Cardiac muscle cell (in vitro differentiated cells and primary cell): ENCODE measurements at regions not wholly inside any gene's neighbourhood (a gene's known extent, or its start where the extent isn't known, plus 50 kb on each side); places are given as distances from the start of the nearest gene placed in this dataset.

ENCODE experiments used
- DNase-seq, 2 donors: peaks; one replicate each; pipeline versions ENCODE4 v3.0.0 to v3.0.0-alpha.2; 2010 to 2017; ENCODE audit warnings: low read depth in 1 of 2, low spot score in 1 of 2
- H3K27ac ChIP-seq: fragments of 200-600 bp; sonication (generic); 2 replicates; pipeline ENCODE4 v1.5.1; 2016
- H3K27me3 ChIP-seq: fragments of 200-600 bp; sonication (generic); 2 replicates; pipeline ENCODE4 v1.6.0; 2016; ENCODE audit warnings: control low read depth
- H3K36me3 ChIP-seq: fragments of 200-600 bp; sonication (generic); 2 replicates; pipeline ENCODE4 v1.5.1; 2016; ENCODE audit warnings: control low read depth
- H3K4me1 ChIP-seq: fragments of 200-600 bp; sonication (generic); 2 replicates; pipeline ENCODE4 v1.8.1; 2017; ENCODE audit warnings: low read depth, mild to moderate bottlenecking, mixed run types
- H3K4me3 ChIP-seq: fragments of 200-600 bp; sonication (generic); 2 replicates; pipeline ENCODE4 v1.5.1; 2016; ENCODE audit warnings: mild to moderate bottlenecking
- H3K9me3 ChIP-seq: fragments of 200-600 bp; sonication (generic); 2 replicates; pipeline ENCODE4 v1.5.1; 2017; ENCODE audit warnings: low read depth, mild to moderate bottlenecking, control low read depth
- TF ChIP-seq, protein P1 (sequence below): IDR thresholded peaks from 2 replicates; pipeline ENCODE4 v1.5.1; 2012; ENCODE audit warnings: low read depth, mild to moderate bottlenecking, low read length

GRCh38 chr15:35633677-35634076 lies 87.7 kb upstream of the DPH6 start:
- Histone ChIP-seq H3K27me3 (no peaks in the 10 kb centered on the region), H3K9me3 (no peaks in the 10 kb centered on the region), H3K36me3 (no peaks in the 10 kb centered on the region), H3K4me1 (no peaks in the 10 kb centered on the region), H3K4me3 (no peak overlapping the region), H3K27ac (no peak overlapping the region)
- DNase-seq: no peak
- TF ChIP-seq, protein P1, sequence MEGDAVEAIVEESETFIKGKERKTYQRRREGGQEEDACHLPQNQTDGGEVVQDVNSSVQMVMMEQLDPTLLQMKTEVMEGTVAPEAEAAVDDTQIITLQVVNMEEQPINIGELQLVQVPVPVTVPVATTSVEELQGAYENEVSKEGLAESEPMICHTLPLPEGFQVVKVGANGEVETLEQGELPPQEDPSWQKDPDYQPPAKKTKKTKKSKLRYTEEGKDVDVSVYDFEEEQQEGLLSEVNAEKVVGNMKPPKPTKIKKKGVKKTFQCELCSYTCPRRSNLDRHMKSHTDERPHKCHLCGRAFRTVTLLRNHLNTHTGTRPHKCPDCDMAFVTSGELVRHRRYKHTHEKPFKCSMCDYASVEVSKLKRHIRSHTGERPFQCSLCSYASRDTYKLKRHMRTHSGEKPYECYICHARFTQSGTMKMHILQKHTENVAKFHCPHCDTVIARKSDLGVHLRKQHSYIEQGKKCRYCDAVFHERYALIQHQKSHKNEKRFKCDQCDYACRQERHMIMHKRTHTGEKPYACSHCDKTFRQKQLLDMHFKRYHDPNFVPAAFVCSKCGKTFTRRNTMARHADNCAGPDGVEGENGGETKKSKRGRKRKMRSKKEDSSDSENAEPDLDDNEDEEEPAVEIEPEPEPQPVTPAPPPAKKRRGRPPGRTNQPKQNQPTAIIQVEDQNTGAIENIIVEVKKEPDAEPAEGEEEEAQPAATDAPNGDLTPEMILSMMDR: no peak

DNA sequence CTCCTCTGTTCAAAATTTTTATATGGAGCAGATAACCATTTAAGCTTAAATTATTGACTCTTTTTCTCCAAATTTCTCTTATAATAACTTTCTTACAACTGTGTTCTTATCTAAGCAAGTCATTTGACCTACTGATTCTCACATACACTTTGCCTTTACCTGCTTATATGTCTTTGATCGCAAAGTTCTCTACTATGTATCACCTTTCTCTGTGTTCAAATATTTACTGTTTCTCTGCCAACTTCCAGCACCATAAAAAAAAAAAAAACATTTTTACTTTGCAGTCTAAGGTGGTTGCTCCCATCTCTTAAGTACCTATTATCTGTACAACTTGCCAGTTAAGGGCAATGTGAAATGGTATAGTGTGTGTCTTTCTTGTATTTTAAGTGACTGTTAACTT lies 100.8 kb upstream of the DPH6 start:
- Histone ChIP-seq H3K36me3 (no peaks in the 10 kb centered on the region), H3K4me1 (no peaks in the 10 kb centered on the region), H3K9me3 (no peaks in the 10 kb centered on the region), H3K27ac (no peak overlapping the region), H3K4me3 (no peak overlapping the region), H3K27me3 (no peaks in the 10 kb centered on the region)
- DNase-seq: no peak
- TF ChIP-seq, protein P1: no peak

GRCh38 chr15:35647303-35647702 lies 101.3 kb upstream of the DPH6 start:
- no peak overlapping the region for H3K27ac ChIP-seq

DNA sequence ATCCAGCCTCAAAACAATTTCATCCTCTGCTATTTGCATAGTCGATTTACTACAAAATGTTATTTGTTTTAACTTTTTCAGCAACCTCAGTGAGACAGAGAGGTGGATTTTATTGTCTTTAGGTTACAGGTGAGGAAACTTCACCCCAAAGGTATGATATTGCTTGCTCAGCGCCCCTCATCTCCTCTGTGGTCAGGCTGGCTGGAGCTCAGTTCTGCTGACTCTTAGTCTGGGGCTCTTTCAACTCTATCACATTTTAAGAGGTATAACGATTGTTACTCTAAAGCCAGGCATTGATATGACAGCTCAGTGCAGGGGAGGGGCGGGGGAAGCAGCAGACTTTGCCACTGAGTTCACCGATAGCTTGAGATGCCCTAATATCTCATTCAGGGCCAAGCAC lies 103.0 kb upstream of the DPH6 start:
- Histone ChIP-seq H3K36me3 (no peaks in the 10 kb centered on the region), H3K27me3 (no peaks in the 10 kb centered on the region), H3K4me1 (no peaks in the 10 kb centered on the region), H3K27ac (no peak overlapping the region), H3K9me3 (no peaks in the 10 kb centered on the region), H3K4me3 (no peak overlapping the region)
- TF ChIP-seq, protein P1: no peak
- DNase-seq: no peak

More at GRCh38 chr15:35647303-35647702, 101.3 kb upstream of the DPH6 start:
- TF ChIP-seq, protein P1: no peak
- H3K36me3 ChIP-seq: no peaks in the 10 kb centered on the region
- H3K9me3 ChIP-seq: no peaks in the 10 kb centered on the region
- no peaks in the 10 kb centered on the region for H3K4me1 ChIP-seq
- DNase-seq: no peak
- no peak overlapping the region for H3K4me3 ChIP-seq
- H3K27me3 ChIP-seq: no peaks in the 10 kb centered on the region

DNA sequence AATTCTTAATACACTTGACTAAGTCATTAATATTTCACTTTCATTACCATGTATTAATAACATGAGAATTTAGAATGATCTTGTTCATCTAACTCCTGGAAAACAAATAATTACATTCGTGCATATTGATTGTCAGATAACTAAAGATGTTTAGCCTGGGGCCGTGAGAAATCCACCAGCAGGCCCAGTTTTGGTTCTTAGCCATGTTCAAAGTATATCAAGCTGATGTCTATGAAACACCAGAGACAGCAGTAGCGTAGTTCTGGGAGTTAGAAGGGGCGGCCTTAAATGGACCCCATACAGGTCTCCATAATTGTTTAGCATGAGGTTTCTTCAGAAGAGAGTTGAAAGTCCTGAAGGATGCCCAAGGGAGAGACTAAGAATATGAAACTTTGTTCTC lies 103.6 kb upstream of the DPH6 start:
- no peaks in the 10 kb centered on the region for H3K36me3 ChIP-seq
- TF ChIP-seq, protein P1: no peak

GRCh38 chr15:35654332-35654731 lies 108.4 kb upstream of the DPH6 start:
- no peaks in the 10 kb centered on the region for H3K9me3 ChIP-seq
- no peaks in the 10 kb centered on the region for H3K36me3 ChIP-seq
- H3K27ac ChIP-seq: no peak overlapping the region
- no peak for DNase-seq
- H3K4me1 ChIP-seq: no peaks in the 10 kb centered on the region
- H3K27me3 ChIP-seq: no peaks in the 10 kb centered on the region
- TF ChIP-seq, protein P1: no peak
- H3K4me3 ChIP-seq: no peak overlapping the region

More for the DNA sequence above, 103.6 kb upstream of the DPH6 start:
- Histone ChIP-seq H3K4me3 (no peak overlapping the region), H3K9me3 (no peaks in the 10 kb centered on the region), H3K4me1 (no peaks in the 10 kb centered on the region), H3K27me3 (no peaks in the 10 kb centered on the region), H3K27ac (no peak overlapping the region)
- DNase-seq: no peak
